Stimulated activated naive B cell treated with anti-CD40 and anti-IgM and Interleukin-4, amounts not matched to agents 10 μg/mL and 1 μg/mL and 100 μg/mL, for 72 hours (primary cell): ENCODE measurements at regions not wholly inside any gene's neighbourhood (a gene's known extent, or its start where the extent isn't known, plus 50 kb on each side); places are given as distances from the start of the nearest gene placed in this dataset.

Experiments used
- ATAC-seq, 2 donors: fragments of 150-1000 bp; cut with Tn5 transposase; replicated peaks; 2 replicates each; pipeline ENCODE4 v1.10.0; 2021; ENCODE audit warnings: moderate library complexity in 1 of 2
- DNase-seq: peaks from one replicate; pipeline ENCODE4 v3.0.0; 2021
- H3K27ac Mint-ChIP-seq: one replicate; pipeline ENCODE4 v1.8.0; 2022; ENCODE audit warnings: mild to moderate bottlenecking, mixed read lengths
- H3K27me3 Mint-ChIP-seq, 2 donors: one replicate each; pipeline ENCODE4 v1.8.0; 2022; ENCODE audit warnings: mixed read lengths in 2 of 2
- H3K36me3 Mint-ChIP-seq, 2 donors: one replicate each; pipeline ENCODE4 v1.8.0; 2022; ENCODE audit warnings: mixed read lengths in 2 of 2, mild to moderate bottlenecking in 1 of 2
- H3K4me1 Mint-ChIP-seq, 2 donors: one replicate each; pipeline ENCODE4 v1.8.0; 2022; ENCODE audit warnings: mixed read lengths in 2 of 2, mild to moderate bottlenecking in 1 of 2
- H3K4me3 Mint-ChIP-seq, 2 donors: one replicate each; pipeline ENCODE4 v1.8.0; 2022; ENCODE audit warnings: mild to moderate bottlenecking in 2 of 2, mixed read lengths in 2 of 2, moderate library complexity in 1 of 2
- H3K9me3 Mint-ChIP-seq, 2 donors: one replicate each; pipeline ENCODE4 v1.8.0; 2022; ENCODE audit warnings: mixed read lengths in 2 of 2, mild to moderate bottlenecking in 1 of 2

GRCh38 chr4:100736641-100737451 lies 219.0 kb upstream of the EMCN start:
- H3K27me3 Mint-ChIP-seq = no peaks in the 10 kb centered on the region
- no peak overlapping the region for H3K27ac Mint-ChIP-seq
- H3K4me3 Mint-ChIP-seq = no peak overlapping the region
- peaks cover 1 to 5% of the 10 kb centered on the region in 2 donors for H3K4me1 Mint-ChIP-seq
- no peak for DNase-seq
- ATAC-seq = no peak
- peaks cover 2 to 7% of the 10 kb centered on the region in 2 donors for H3K9me3 Mint-ChIP-seq
- H3K36me3 Mint-ChIP-seq = no peaks in the 10 kb centered on the region

GRCh38 chr4:100728861-100729260 lies 211.0 kb upstream of the EMCN start:
- no peak overlapping the region for H3K27ac Mint-ChIP-seq
- no peaks in the 10 kb centered on the region for H3K36me3 Mint-ChIP-seq
- H3K4me1 Mint-ChIP-seq = no peaks in the 10 kb centered on the region
- no peak for ATAC-seq
- H3K4me3 Mint-ChIP-seq = no peak overlapping the region
- no peaks in the 10 kb centered on the region for H3K27me3 Mint-ChIP-seq
- peaks cover 2 to 3% of the 10 kb centered on the region in 2 donors for H3K9me3 Mint-ChIP-seq
- no peak for DNase-seq

DNA sequence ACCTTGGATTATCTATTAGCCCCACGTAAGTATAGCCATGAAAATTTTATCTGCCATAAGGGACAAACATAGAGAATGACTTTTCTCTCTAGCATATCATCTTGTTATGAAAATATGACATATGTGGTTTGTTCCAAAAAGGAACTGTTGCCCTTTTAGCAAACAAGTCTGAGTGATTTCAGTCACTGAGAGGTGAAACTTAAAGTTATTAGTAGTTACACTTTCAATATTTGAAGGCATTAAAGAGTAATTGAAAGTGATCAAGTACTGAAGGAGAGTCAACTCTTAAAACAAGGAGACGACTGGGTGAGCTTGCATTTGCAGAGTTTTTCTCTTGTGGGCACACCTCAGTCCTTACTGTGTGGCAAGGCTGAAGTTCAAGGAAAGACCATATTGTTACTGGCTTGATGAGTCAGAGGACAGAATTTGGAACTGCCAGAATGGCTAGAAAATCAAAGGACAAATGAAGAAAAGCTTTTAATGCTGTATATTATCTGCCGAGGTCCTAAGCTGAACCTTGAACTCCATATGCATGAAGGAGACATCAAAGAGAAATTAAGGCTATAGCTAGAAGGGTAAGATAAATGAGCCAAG lies 205.1 kb upstream of the EMCN start:
- Mint-ChIP-seq H3K4me1 (no peaks in the 10 kb centered on the region), H3K4me3 (no peak overlapping the region), H3K36me3 (peaks cover 0 to 3% of the 10 kb centered on the region in 2 donors), H3K9me3 (peaks cover 8 to 13% of the 10 kb centered on the region in 2 donors), H3K27ac (no peak overlapping the region), H3K27me3 (peaks cover 9 to 17% of the 10 kb centered on the region in 2 donors)
- no peak for DNase-seq
- no peak for ATAC-seq

- Mint-ChIP-seq H3K4me3 (no peak overlapping the region), H3K4me1 (no peaks in the 10 kb centered on the region), H3K36me3 (peaks cover 0 to 3% of the 10 kb centered on the region in 2 donors), H3K27me3 (peaks cover 9 to 17% of the 10 kb centered on the region in 2 donors), H3K27ac (no peak overlapping the region), H3K9me3 (peaks cover 8 to 13% of the 10 kb centered on the region in 2 donors)
- ATAC-seq = no peak
- no peak for DNase-seq
Measured at GRCh38 chr4:100722133-100722532, 204.3 kb upstream of the EMCN start.

DNA sequence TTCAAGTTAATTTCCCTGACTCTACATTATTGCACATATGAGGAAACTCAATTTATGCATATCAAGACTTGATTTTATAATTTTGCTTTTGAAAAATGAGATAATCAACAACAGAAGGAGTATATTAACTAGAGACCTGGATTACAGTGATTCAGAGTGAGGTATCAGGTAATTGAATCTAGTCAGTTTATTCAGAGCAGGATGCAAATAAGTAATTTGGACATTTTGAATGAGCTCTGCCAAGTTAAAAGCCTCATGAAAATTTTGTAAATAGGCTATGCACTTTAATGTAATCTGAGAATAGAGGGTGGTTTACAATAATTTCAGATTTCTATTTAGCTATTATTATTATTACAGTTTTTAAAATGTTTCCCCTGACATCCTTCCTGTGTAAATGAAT lies 203.7 kb upstream of the EMCN start:
- Mint-ChIP-seq H3K27me3 (peaks cover 9 to 17% of the 10 kb centered on the region in 2 donors), H3K4me1 (no peaks in the 10 kb centered on the region), H3K36me3 (peaks cover 0 to 3% of the 10 kb centered on the region in 2 donors), H3K27ac (no peak overlapping the region), H3K4me3 (no peak overlapping the region), H3K9me3 (peaks cover 8 to 13% of the 10 kb centered on the region in 2 donors)
- ATAC-seq (no peak), DNase-seq (no peak)

GRCh38 chr4:100721077-100721476 lies 203.3 kb upstream of the EMCN start:
- Mint-ChIP-seq H3K4me1 (no peaks in the 10 kb centered on the region), H3K4me3 (no peak overlapping the region), H3K9me3 (peaks cover 9 to 13% of the 10 kb centered on the region in 2 donors), H3K27ac (no peak overlapping the region), H3K27me3 (peaks cover 9 to 17% of the 10 kb centered on the region in 2 donors), H3K36me3 (peaks cover 0 to 3% of the 10 kb centered on the region in 2 donors)
- DNase-seq (no peak), ATAC-seq (no peak)

DNA sequence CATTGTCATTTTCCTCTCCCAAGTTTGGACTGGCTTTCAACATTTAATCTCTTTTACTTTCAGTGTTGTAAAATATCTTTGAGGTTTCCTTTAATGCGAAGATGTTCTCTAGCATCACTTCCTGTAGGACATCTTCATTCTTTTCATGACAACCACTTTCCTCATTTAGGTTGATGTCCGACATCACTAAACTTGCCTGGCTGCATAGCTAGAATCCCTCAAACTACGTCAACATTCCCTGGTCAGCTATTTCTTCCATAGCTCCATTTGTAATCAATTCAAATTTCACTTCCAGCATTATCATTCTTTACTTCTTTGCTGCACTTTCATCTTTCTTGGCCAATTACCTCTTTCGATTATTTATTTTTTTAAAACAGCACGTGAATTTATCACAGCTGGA lies 198.6 kb upstream of the EMCN start:
- Mint-ChIP-seq H3K36me3 (no peaks in the 10 kb centered on the region), H3K27me3 (peaks cover 0 to 10% of the 10 kb centered on the region in 2 donors), H3K27ac (no peak overlapping the region), H3K4me1 (no peaks in the 10 kb centered on the region), H3K9me3 (peaks cover 6 to 10% of the 10 kb centered on the region in 2 donors), H3K4me3 (no peak overlapping the region)
- DNase-seq (no peak), ATAC-seq (no peak)

- Mint-ChIP-seq H3K4me3 (no peak overlapping the region), H3K4me1 (no peaks in the 10 kb centered on the region), H3K27me3 (peaks cover 0 to 6% of the 10 kb centered on the region in 2 donors), H3K27ac (no peak overlapping the region), H3K9me3 (no peaks in the 10 kb centered on the region), H3K36me3 (no peaks in the 10 kb centered on the region)
- DNase-seq (no peak), ATAC-seq (no peak)
Measured at GRCh38 chr4:100708776-100709175, 191.0 kb upstream of the EMCN start.

- no peak for ATAC-seq
- Mint-ChIP-seq H3K36me3 (no peaks in the 10 kb centered on the region), H3K4me1 (no peaks in the 10 kb centered on the region), H3K27ac (no peak overlapping the region), H3K27me3 (peaks cover 0 to 6% of the 10 kb centered on the region in 2 donors), H3K4me3 (no peak overlapping the region), H3K9me3 (no peaks in the 10 kb centered on the region)
- no peak for DNase-seq
Measured at GRCh38 chr4:100707786-100708185, 190.0 kb upstream of the EMCN start.

- no peak for DNase-seq
- Mint-ChIP-seq H3K27me3 (no peaks in the 10 kb centered on the region), H3K9me3 (peaks cover 0 to 3% of the 10 kb centered on the region in 2 donors), H3K4me1 (peaks cover 2 to 5% of the 10 kb centered on the region in 2 donors), H3K36me3 (no peaks in the 10 kb centered on the region), H3K27ac (no peak overlapping the region), H3K4me3 (no peak overlapping the region)
- no peak for ATAC-seq
Measured at GRCh38 chr4:100696531-100696930, 178.7 kb upstream of the EMCN start.

DNA sequence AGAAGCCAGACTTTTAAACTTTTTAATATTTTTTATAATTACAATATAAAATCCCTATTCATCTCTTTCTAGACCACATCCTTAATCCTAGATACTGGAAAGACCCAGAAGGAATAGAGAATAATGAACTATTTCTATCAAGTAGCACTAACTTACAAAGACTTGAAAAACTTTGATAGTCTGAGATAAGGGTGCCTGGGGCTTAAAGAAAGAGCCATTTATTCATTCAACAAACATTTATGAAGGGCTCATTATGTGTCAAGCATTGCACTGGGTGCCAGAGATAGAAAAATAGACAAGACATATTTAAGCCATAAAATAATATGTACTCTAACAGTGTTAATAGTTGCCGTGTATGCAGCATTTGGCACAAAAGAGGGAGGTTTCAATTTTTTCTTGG lies 178.0 kb upstream of the EMCN start:
- no peak for DNase-seq
- H3K9me3 Mint-ChIP-seq = peaks cover 0 to 3% of the 10 kb centered on the region in 2 donors
- H3K4me3 Mint-ChIP-seq = no peak overlapping the region

GRCh38 chr4:100695039-100695654 lies 177.3 kb upstream of the EMCN start:
- H3K36me3 Mint-ChIP-seq = no peaks in the 10 kb centered on the region
- no peak for ATAC-seq
- H3K4me3 Mint-ChIP-seq = no peak overlapping the region
- DNase-seq = no peak
- H3K27me3 Mint-ChIP-seq = peaks cover 0 to 5% of the 10 kb centered on the region in 2 donors
- peaks cover 0 to 3% of the 10 kb centered on the region in 2 donors for H3K9me3 Mint-ChIP-seq
- no peak overlapping the region for H3K27ac Mint-ChIP-seq
- no peaks in the 10 kb centered on the region for H3K4me1 Mint-ChIP-seq

More for the DNA sequence above, 178.0 kb upstream of the EMCN start:
- Mint-ChIP-seq H3K27ac (no peak overlapping the region), H3K36me3 (no peaks in the 10 kb centered on the region), H3K27me3 (peaks cover 0 to 4% of the 10 kb centered on the region in 2 donors), H3K4me1 (no peaks in the 10 kb centered on the region)
- no peak for ATAC-seq

DNA sequence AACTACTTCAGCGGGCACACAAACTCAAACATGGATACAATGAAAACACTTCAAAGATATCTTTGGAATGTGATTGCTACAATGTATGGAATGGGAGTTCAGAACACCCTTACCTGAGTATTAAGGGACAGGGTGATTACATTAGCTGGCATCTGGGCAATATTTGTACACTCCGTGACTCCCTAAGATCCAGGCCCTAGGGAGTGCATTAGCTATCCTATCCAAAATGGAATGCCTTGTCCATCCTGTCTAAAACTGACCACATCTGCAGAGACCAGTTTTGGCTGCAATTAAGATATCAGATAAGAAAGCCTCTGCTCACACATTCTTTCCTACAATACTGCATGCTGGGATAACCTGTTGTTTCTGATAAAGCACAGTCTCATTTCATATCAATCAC lies 176.6 kb upstream of the EMCN start:
- Mint-ChIP-seq H3K4me1 (no peaks in the 10 kb centered on the region), H3K27me3 (peaks cover 0 to 5% of the 10 kb centered on the region in 2 donors), H3K36me3 (no peaks in the 10 kb centered on the region), H3K4me3 (no peak overlapping the region), H3K9me3 (peaks cover 0 to 3% of the 10 kb centered on the region in 2 donors), H3K27ac (no peak overlapping the region)
- ATAC-seq (no peak), DNase-seq (no peak)

DNA sequence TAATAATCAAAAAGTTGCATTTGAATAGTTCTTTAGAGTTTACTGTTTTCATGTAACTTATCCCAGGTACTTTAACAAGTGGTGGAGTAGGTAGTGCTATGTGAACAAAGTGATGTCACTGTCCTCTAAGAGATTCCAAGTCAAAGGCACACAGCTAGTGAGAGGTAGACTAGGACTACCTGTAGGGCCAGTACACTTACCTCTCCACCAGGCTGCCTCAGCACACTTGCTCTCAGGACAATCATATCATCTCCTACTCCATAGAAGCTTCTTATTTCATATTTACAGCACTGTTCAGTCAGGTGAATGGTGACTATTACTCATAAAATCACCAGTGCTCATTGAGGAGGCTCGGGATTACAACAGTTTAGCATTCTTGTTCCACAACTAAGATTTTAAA lies 173.0 kb upstream of the EMCN start:
- peaks cover 0 to 5% of the 10 kb centered on the region in 2 donors for H3K27me3 Mint-ChIP-seq
- ATAC-seq (no peak), DNase-seq (no peak)
- peaks cover 0 to 3% of the 10 kb centered on the region in 2 donors for H3K9me3 Mint-ChIP-seq
- H3K4me1 Mint-ChIP-seq = no peaks in the 10 kb centered on the region
- no peak overlapping the region for H3K4me3 Mint-ChIP-seq
- no peaks in the 10 kb centered on the region for H3K36me3 Mint-ChIP-seq
- H3K27ac Mint-ChIP-seq = no peak overlapping the region
